ENCODE measurements at regions not wholly inside any gene's neighbourhood (a gene's known extent, or its start where the extent isn't known, plus 50 kb on each side); places are given as distances from the start of the nearest gene placed in this dataset.
"Not testable (repeated sequence)": the region's sequence is repeated elsewhere in the genome, so short reads cannot be mapped to it uniquely, and the experiment has no call there.

DNA sequence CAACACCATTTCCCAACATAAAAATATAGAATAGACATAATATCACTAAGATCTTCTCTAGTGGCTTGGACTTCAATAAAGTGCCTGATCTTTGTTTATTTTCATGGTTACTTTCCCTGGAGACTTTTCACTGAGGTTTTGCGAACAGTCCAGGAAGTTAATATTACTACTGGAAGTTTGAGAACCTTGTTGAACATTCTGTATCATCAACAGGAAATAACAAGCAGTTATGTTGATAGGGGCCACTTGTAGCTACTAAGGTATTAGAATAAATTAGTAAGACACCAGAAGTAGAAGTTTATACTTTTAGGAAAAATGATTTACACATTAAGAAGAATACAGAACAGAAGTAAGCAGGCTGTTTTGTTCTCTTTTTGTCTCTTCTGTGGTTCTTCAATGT, 180.2 kb downstream of the TFAP2B start:
- DNase-seq, result no peak

DNA sequence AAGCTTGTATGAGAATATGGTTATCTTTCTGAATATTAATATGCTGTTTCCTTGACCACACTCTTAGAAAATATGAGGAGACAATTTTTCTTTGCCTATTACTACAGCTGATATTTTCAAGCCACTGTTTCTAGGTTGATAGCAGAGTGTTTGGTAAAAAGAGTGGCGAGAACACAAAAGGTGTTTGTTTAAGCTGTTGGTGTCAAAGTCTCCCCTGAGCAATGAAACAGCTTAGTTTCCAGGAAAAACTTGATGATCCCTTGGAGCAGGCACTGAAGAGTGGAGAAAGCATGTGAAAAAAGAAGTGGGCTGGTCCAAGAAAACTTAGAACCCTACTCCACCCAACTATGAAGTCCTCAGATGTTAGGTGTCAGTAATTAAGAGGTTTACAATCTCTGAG, 182.7 kb downstream of the TFAP2B start:
- no peak for DNase-seq

DNA sequence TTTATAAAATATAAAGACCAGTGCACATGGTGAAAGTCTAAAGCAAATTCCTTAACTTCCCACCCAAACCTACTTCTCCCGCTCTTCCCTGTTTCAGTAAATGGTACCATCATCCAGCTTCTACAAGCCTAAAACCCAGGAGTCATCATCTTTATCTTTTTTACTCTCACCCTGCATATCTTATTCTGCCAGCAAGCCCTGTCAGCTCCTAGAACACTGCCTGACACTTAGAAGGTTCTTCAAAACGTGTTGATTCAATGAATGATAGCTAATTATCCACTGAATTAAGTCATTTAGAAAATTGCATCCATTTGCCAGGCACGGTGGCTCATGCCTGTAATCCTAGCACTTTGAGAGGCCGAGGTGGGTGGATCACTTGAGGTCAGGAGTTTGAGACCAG, 185.7 kb downstream of the TFAP2B start:
- no peak for DNase-seq

DNA sequence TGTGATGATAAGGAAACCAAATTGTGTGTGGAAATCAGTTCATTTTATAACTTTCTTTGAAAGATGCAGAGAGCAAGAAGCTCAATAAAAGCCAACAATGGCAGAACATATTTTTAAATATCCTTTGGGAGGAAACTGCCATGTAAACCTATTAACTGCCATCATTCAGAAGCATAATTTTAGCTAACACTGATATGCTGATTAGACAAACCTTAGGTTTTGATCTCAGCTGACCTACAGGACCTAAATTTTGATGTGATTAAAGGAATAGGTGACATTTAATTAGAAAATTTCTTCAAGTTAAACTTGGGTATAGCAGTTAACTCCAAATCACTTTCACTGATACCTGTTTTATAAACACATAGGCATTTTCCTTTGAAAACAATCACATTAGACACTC, 187.1 kb downstream of the TFAP2B start:
- DNase-seq, result no peak

DNA sequence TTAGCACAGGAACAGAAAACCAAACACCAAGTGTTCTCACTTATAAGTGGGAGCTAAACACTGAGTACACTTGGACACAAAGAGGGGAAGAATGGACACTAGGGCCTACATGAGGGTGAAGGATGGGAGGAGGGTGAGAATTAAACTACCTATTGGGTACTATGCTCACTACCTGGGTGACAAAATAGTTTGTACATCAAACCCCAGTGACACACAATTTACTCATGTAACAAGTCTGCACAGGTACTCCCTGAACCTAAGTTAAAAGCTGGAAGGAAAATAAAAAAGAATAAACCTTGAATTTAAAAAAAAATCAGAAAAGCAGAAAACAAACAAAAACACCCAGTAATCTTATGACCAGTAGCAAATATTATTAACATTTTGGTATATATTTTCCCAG, 188.6 kb downstream of the TFAP2B start:
- no peak for DNase-seq

DNA sequence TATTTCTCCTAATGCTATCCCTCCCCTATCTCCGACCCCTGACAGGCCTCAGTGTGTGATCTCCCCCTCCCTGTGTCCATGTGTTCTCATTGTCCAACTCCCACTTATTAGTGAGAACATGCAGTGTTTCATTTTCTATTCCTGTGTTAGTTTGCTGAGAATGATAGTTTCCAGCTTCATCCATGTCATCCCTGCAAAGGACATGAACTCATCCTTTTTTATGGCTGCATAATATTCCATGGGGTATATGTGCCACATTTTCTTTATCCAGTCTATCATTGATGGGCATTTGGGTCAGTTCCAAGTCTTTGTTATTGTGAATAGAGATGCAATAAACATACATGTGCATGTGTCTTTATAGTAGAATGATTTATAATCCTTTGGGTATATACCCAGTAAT, 190.0 kb downstream of the TFAP2B start:
- not testable (repeated sequence) for DNase-seq

DNA sequence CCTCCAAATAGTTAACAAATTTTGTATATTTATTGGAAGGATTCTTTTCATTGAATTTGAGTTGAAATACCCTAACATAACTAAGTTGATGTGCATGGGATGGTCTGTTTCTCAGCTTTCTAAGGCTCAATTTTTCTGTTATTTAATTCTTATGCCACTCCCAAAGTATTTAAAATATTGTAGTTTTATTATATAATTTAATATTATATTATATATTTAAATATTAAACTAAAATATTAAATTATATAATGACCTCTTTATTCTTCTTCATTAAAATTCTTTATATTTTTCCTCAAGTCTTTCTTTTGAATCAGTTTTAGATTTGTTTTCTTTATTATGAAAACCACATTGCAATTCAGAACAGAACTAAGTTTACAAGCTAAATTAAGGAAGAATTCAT, 194.7 kb downstream of the TFAP2B start:
- DNase-seq, result no peak

DNA sequence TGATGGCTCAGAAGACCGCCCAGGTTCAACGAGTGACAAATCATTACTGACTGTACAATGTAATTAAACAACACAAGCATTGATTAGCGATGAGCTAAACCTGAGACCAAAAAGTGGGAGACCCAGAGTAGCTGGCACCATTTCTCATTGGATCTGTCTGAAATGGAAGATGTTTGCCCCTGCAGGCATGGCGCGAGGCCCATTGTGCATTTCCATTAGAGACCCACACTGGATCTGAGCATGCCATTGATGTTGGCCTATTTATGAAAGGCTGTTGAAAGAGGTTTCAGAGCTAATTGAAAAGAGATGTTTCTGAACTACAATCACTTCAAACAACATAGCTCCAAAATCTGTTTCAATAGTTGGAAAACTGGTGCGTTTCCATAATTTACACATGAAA, 196.7 kb downstream of the TFAP2B start:
- no peak for DNase-seq

DNA sequence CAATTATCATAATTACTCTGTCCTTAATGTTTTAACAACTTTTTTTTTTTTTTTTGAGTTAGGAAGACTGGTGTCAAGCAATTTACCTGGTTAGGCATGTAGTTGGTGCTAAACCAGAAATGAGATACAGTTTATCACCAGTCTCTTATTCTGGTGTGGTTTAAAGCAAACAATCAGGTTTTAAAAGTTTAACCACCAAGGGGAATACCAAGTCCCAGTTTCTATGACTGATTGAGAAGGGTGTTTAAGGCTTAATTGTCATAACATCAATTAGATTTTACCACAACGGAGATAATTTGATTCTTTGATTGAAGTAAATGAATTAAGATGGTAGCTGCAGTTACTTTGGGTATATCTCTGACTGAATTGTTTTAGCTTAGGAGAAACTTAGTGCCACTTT, 197.8 kb downstream of the TFAP2B start:
- DNase-seq, result no peak

DNA sequence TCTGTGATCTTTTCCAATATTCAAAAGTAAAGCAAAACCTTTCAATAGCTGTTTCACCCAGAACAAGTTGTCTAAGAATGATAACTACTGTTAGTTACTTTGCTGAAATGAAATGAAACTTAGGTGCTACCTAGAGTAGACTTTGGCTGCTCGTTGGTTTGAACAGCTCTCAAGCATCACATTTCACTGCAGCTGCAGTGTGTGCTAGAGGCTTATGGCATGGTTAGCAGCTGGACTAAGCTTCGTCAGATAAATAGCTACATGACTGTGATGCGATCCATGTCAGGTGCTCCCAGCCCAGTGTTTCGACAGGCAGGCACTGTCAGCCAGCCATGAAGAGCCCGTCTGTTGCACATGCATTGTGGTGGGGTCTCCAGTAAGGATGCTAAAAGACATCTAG, 201.1 kb downstream of the TFAP2B start:
- DNase-seq, result no peak

DNA sequence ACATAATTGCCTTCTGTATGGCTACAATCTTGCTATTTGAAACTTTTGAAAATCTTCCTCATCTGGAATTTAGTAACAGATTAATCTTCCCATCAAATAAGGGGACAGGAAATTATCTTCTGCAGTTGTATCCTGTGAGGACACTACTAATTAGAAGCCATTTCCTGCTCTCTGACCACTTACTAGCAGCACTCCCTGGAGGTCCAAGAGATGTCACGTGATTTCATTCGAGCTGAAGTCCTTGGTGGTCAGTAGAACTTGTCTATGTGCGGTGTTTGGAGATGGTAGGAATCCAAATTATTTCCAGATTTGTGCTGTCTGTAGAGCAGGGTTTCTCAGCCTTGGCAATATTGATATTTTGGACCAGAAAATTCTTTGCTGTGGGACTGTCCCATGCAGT, 202.5 kb downstream of the TFAP2B start:
- no peak for DNase-seq

DNA sequence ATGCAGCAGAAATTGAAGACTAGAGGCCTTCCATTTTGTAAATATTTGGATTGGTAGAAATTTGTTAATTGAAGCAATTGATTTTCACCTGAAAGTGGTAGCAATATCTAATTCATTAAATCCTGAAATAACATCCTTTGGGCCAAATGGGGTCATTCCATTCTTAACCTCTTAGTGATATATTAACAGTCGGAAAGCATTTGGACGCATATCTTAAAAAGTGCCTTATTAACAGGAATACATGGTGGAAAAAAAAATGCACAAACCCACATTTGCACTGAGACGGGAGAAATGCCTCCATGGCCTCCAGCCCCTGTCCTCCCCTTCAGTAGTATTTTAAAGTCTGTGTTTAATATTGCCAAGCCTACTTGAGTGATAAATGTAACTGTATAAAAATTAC, 205.5 kb downstream of the TFAP2B start:
- DNase-seq, result no peak

DNA sequence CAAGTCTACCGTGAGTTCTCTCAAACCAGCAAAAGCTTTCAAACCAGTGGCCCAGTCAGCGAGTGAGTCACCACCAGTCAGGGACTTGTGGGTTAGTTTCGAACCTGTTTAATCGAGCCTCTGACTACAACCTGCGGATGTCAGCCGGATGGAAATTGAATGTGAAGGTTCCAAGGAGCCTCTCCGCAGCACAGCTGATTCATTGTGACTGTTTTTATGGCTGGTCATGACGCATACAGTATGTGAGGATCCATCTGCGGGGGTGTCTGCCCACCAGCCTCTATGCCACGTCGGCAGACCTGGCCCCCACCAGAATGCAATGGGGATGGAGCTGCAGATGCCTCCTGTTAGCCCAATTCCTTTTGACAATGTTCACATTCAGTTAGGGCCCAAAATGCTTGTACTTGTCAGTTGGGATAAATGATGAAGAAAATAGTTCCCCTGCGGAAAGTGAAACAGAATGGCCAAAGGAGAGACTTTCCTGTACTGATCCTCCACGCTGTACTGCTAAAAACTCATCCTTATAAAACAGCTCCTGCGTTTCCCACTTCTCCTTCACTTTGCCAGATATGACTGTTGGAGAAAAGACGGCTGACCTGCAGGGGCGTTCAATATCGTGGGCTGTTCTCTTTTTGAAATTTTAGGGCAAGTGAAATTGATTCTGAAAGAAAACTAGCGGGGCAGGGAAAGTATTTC, 206.6 kb downstream of the TFAP2B start:
- DNase-seq, result no peak

DNA sequence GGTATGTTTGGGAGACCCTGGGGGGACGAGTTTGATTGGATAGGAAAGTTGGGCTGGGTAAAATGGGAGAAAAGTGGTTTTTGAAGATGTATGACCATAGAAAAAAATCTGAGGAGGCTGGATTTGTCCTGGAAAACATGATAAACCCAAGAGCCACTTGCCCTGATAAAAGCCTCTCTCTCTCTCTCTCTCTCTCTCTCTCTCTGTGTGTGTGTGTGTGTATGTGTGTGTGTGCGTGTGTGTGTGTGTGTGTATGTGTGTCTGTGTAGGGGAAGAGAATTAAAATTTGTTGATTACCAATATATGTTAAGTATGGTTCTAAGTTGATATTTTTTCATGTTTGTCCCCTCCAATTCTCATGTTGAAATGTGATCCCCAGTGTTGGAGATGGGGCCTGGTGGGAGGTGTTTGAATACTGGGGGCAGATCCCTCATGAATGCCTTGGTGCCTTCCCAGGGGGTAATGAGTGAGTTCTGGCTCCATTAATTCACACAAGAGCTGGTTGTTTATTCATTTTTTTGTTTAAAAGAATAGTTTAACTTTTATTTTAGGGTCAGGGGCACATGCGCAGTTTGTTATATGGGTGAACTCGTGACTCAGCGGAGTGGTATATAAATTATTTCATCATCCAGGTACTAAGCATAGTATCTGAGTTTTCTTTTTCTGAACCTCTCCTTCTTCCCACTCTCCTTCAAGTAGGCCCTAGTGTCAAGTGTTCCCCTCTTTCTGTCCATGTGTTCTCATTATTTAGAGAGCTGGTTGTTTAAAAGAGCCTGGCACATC, 208.8 kb downstream of the TFAP2B start:
- DNase-seq, result no peak

DNA sequence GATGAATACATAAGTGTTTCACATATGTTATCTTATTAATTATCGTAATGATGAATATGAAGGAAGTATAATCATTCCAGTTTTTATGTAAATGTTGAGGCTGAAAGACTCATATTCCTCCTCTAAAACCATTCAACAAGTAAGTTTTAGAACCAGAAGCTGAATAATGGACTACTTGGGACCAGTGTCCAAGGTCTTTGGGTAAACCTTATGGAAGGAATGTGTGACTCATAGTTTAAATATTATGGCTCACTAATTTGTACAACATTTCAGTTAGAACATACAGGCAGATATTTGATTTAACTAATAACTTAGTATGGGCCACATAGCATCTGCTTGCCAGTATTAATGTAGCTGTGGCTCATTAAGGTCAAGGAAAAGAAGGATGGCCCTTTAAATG, 209.6 kb downstream of the TFAP2B start:
- no peak for DNase-seq

DNA sequence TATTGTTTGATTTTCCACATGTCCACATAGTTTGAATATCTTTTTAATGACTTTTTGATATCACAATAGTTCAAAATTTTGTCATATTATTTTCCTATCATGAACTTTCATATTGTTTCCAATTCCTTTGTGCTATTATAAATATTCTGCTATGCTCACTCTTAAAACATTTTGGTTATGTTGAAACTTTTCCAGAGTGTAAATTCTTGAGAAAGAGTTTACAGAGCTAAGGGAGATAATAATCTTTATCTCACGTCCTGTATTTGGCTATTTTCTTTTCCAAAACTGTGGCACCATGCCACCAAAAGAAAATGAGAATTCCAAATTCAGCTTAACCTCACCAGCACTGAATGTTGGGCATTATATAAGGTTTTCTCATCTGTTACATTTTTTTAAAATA, 210.9 kb downstream of the TFAP2B start:
- DNase-seq, result no peak

DNA sequence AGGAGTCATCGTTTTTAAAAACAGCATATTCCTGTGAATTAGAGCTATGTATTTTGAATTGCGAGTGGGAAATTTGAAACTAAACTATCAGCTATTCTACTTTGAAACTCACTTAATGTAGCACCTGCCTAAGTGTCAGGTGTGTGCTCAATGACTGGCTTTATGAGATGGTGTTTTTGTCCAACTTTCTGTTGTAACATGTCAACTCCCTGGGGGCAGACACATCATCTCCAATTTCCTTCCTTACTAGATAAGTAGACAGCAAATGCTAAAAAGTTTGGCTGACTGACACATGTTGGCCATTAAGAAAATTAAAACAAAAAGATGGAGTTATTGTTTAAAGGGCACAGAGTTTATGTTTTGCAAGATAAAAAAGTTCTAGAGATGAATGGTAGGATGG, 226.9 kb downstream of the TFAP2B start:
- no peak for DNase-seq

DNA sequence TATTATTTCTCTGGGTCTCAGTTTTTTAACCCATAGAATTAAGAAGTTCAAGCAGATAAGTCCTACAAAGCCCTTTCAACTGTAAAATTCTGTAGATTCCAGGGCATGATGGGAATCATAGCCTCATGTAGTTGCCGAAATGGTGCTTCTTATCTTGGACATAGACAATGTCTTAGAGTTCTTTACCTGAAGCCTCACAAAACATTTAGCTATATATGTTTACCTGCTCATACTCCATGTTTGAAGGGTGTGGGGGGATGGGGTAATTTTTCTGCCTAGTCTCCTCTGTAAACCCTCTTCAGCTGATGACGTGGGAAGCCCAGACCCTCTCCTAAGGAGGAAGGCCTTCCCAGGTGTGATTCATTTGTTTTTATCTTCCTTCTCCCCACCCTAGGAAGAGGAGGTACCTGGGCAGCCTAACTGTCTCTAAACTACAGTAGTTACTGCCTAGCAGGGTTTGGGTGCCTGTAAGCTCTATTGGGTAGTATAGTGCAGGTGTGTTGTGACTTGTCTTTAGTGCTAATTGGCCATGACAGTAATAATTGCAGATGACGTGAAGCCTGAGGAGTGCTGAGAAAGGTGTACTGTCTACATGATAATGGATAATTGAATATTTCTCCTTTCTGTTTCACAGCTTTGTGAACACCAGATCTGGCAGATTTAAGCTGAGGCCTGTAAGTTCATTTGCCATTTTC, 230.8 kb downstream of the TFAP2B start:
- no peak for DNase-seq

DNA sequence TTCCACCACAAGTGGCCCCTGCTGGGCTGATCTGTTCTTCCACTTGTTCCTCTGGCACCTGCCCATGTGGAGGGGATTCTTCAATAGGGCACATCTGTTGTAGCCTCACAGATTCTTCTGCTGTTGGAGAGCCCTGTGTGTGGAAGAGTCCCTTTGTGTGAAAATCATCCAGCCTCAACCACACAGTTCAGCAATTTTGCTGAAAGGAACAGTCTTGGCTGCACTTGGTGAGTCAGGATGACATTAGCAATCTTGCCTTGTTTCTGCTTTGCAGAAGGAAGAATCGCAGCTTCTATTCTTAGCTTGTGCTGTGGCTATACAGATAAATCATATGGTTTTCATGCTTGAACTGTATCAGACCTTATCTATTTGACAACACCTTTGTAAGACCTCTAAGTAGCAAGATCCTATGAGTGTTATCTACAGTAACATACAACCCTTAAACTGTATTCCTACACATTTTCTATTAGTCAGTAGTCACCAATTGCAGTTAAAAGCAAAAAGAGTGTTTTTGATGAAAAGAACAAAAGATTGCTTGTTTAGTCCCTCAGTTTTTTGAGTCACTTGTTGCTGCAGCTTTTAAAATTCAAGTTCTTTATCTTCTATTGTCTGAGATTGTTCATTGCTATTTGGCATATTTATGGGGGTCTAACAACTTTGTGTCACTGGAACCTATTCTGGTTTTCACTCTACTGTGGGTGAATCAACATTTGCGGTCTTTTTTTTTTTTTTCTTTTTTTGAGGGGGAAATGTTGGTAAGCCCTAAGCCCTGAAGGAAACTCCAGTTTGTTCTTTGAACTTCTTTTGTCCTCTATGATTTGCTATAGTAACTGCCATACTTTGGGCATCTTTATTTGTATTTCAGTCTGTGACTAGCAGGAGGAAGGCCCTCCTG, 231.6 kb downstream of the TFAP2B start:
- DNase-seq, result no peak

DNA sequence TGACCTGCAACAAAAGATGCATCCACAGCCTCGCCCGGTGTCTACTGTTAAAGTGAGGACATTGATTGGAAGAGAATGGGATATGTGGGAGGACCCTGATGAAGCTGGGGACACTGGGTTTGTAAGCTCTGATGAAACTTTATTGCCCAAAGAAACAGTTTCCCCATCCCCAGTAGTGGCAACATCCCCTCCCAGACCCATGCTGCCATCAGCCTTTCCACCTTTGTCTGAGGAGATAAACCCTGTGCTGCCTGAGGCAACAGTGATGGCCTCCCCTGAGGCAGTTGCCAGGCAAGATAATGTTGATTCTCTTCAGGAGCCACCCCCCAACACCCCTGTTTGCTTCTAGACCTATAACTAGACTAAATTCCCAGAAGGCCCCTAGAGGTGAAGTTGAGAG, 234.0 kb downstream of the TFAP2B start:
- not testable (repeated sequence) for DNase-seq

DNA sequence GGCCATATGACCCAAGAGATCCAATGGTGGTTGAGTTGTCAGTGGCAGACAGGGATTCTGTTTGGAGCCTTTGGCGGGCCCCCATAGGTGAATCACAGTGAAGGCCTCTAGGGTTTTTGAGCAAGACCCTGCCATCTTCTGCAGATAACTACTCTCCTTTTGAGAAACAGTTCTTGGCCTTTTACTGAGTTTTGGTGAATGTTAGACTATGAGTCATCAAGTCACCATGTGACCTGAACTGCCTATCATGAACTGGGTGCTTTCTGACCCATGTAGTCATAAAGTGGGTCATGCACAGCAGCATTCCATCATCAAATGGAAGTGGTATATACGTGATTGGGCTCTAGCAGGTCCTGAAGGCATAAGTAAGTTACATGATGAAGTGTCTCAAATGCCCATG, 236.6 kb downstream of the TFAP2B start:
- DNase-seq, result not testable (repeated sequence)

DNA sequence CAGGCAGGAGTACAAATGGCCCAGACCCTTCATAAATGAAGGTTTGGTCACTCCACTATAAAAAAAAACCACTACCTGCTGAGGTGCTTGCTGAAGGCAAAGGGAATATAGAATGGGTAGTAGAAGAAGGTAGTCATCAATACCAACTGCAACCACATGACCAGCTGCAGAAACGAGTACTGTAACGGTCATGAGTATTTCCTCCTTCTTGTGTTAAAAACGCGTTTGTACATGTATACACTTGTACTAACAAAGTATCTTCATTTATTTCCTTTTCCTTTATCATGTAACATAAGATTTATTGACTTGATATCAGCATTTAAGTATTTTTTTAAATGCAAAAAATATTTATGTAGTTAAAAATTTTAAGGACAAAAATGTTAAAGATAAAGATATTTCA, 238.6 kb downstream of the TFAP2B start:
- DNase-seq, result no peak

DNA sequence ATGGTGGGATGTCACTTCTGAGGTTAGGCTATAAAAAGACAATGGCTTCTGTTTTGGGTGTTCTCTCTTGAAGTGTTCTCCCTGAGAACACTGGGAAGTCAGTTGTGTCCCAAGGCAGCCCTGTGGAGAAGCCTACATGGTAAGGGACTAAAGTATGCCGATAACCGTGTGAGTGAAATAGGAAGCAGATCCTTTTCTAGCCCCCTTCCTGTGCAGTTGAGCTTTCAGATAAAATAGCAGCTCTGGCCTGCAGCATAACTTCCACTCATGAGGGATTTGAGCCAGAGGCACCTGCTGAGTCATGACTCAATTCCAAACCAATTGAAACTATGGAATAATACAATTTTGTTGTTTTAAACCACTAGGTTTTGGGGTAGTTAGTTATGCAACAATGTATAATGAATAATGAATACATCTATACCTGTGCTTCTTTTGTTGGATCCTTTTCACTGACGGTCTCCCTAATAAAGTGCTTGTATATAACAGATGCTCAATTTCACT, 241.6 kb downstream of the TFAP2B start:
- no peak for DNase-seq

Measured in T-helper 2 cell (primary cell).